DND-41 (cell line): ENCODE measurements at regions not wholly inside any gene's neighbourhood (a gene's known extent, or its start where the extent isn't known, plus 50 kb on each side); places are given as distances from the start of the nearest gene placed in this dataset.

Source experiments
- ATAC-seq: fragments of 200-7000 bp; cut with Tn5 transposase; 3 replicates; pipeline ENCODE4 v1.9.1; 2021; ENCODE audit warnings: low read depth; ENCODE audit not compliant: insufficient read depth
- DNase-seq: peaks from one replicate; pipeline ENCODE4 v3.0.0-alpha.2; 2020
- H2AFZ ChIP-seq: 2 replicates; pipeline ENCODE4 v1.6.0; 2012; ENCODE audit warnings: low read depth, low read length
- H3K27ac ChIP-seq: 2 replicates; pipeline ENCODE4 v1.5.1; 2012; ENCODE audit warnings: low read length, inconsistent platforms
- H3K27me3 ChIP-seq: fragments of 200-600 bp; sonication (generic); 2 replicates; pipeline ENCODE4 v1.6.0; 2012; ENCODE audit warnings: low read length, mild to moderate bottlenecking, inconsistent platforms; ENCODE audit not compliant: insufficient read depth, poor library complexity
- H3K36me3 ChIP-seq: 2 replicates; pipeline ENCODE4 v1.5.1; 2012; ENCODE audit warnings: low read length, inconsistent platforms; ENCODE audit not compliant: insufficient read depth
- H3K4me1 ChIP-seq: 2 replicates; pipeline ENCODE4 v1.5.1; 2012; ENCODE audit warnings: mild to moderate bottlenecking, low read length; ENCODE audit not compliant: insufficient read depth
- H3K4me2 ChIP-seq: 2 replicates; pipeline ENCODE4 v1.6.0; 2012; ENCODE audit warnings: mild to moderate bottlenecking, moderate library complexity, low read length, inconsistent platforms; ENCODE audit not compliant: insufficient read depth
- H3K4me3 ChIP-seq, 2 experiments: fragments of 200-600 bp in 1 of 2; shearing (Covaris generic) in 1 of 2; 2 replicates each; pipeline ENCODE4 v1.5.1; 2012 to 2016; ENCODE audit warnings: inconsistent platforms in 2 of 2, low read length in 2 of 2, mild to moderate bottlenecking in 2 of 2, low read depth in 1 of 2, moderate library complexity in 1 of 2
- H3K79me2 ChIP-seq: 2 replicates; pipeline ENCODE4 v1.6.0; 2012; ENCODE audit warnings: low read length, inconsistent platforms; ENCODE audit not compliant: insufficient read depth
- H3K9ac ChIP-seq: 2 replicates; pipeline ENCODE4 v1.6.0; 2012; ENCODE audit warnings: low read depth, mild to moderate bottlenecking, inconsistent platforms, low read length, moderate library complexity
- H3K9me3 ChIP-seq: 2 replicates; pipeline ENCODE4 v1.5.1; 2012; ENCODE audit warnings: low read length, moderate library complexity, mild to moderate bottlenecking, inconsistent platforms; ENCODE audit not compliant: insufficient read depth, severe bottlenecking
- H4K20me1 ChIP-seq: 2 replicates; pipeline ENCODE4 v1.6.0; 2012; ENCODE audit warnings: low read length; ENCODE audit not compliant: insufficient read depth
- EZH2 ChIP-seq: IDR thresholded peaks from 3 replicates; pipeline ENCODE4 v1.6.1; 2012; ENCODE audit warnings: borderline replicate concordance, low read depth, mild to moderate bottlenecking, moderate library complexity, low read length, inconsistent platforms; ENCODE audit not compliant: severe bottlenecking
- TF ChIP-seq, protein P1 (sequence below): IDR thresholded peaks from 2 replicates; pipeline ENCODE4 v1.5.1; 2012; ENCODE audit warnings: borderline replicate concordance, low read length, moderate library complexity, mild to moderate bottlenecking; ENCODE audit not compliant: poor library complexity, severe bottlenecking; ENCODE audit errors: extremely low read depth

DNA sequence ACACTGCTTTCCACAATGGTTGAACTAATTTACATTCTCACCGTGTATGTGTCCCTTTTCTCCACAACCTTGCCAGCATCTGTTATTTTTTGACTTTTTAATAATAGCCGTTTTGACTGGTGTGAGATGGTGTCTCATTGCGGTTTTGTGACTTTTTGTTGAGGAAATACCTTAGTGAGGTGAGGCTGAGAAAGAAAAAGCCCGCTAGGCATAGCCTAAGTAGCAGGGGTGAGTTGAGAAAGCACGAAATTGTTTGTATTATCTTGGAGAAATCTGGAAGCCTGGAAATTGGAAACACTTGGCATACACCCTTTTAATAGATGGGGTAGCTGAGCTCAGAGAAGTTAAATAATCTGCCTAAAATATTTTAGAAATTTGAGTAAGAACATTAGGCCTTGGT, 61.5 kb upstream of the CFAP161 start:
- DNase-seq: no peak

DNA sequence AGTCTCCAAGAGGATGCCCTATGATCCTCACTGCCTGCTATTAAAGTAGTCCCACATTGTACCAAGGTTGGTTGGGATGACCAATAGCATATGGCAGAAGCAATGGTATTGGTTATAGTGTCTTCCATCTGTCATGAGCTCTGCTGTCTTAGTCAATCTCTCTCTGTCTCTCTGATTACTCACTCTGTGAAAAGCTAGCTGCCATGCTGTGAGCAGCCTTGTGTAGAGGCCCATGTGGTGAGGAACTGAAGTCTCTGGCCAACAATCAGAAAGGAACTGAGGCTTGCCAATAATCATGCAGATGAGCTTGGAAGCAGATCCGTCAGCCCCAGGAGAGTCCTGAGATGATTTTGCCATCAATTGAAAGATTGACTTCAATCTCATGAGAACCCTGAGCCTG, 60.3 kb upstream of the CFAP161 start:
- Histone ChIP-seq H3K4me3 (no peak overlapping the region), H3K4me1 (peaks cover 27% of the 10 kb centered on the region), H3K79me2 (no peaks in the 10 kb centered on the region), H3K36me3 (no peaks in the 10 kb centered on the region), H3K27me3 (no peaks in the 10 kb centered on the region), H3K9ac (no peak overlapping the region), H3K9me3 (no peaks in the 10 kb centered on the region), H2AFZ (no peak overlapping the region), H3K4me2 (no peak overlapping the region), H3K27ac (no peak overlapping the region), H4K20me1 (no peaks in the 10 kb centered on the region)
- DNase-seq (no peak), ATAC-seq (no peak)
- no peak for TF ChIP-seq EZH2
- TF ChIP-seq, protein P1, sequence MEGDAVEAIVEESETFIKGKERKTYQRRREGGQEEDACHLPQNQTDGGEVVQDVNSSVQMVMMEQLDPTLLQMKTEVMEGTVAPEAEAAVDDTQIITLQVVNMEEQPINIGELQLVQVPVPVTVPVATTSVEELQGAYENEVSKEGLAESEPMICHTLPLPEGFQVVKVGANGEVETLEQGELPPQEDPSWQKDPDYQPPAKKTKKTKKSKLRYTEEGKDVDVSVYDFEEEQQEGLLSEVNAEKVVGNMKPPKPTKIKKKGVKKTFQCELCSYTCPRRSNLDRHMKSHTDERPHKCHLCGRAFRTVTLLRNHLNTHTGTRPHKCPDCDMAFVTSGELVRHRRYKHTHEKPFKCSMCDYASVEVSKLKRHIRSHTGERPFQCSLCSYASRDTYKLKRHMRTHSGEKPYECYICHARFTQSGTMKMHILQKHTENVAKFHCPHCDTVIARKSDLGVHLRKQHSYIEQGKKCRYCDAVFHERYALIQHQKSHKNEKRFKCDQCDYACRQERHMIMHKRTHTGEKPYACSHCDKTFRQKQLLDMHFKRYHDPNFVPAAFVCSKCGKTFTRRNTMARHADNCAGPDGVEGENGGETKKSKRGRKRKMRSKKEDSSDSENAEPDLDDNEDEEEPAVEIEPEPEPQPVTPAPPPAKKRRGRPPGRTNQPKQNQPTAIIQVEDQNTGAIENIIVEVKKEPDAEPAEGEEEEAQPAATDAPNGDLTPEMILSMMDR: no peak

More for the DNA sequence above, 61.5 kb upstream of the CFAP161 start:
- ATAC-seq: no peak
- H3K4me3 ChIP-seq: no peak overlapping the region
- H3K36me3 ChIP-seq: no peaks in the 10 kb centered on the region
- no peak overlapping the region for H3K9ac ChIP-seq
- H4K20me1 ChIP-seq: no peaks in the 10 kb centered on the region
- H3K4me1 ChIP-seq: peaks cover 27% of the 10 kb centered on the region
- no peak for TF ChIP-seq EZH2
- TF ChIP-seq, protein P1: no peak
- H3K4me2 ChIP-seq: no peak overlapping the region
- no peaks in the 10 kb centered on the region for H3K27me3 ChIP-seq
- H3K27ac ChIP-seq: no peak overlapping the region
- H3K79me2 ChIP-seq: no peaks in the 10 kb centered on the region
- no peaks in the 10 kb centered on the region for H3K9me3 ChIP-seq
- no peak overlapping the region for H2AFZ ChIP-seq

DNA sequence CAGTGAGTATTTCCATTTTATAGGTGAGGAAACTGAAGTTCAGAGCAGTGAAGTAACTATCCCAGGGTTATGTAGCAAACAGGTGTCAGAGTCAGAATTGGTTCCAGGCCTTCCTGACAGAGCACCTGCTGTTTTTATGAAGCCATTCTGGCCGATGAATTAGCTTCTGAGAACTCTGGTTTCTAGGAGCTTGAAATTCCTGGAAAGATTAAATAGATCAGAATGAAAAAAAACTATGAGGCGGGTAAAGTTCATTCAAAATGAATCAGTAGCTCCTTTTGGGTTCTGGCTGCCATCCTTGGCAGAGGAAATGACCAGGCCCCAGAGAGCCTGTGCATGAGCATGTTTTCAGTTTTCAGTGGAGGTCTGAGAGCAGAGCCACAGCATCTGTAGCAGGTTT, 59.3 kb upstream of the CFAP161 start:
- no peak for TF ChIP-seq EZH2
- TF ChIP-seq, protein P1: no peak
- Histone ChIP-seq H3K9me3 (no peaks in the 10 kb centered on the region), H3K79me2 (no peaks in the 10 kb centered on the region)

DNA sequence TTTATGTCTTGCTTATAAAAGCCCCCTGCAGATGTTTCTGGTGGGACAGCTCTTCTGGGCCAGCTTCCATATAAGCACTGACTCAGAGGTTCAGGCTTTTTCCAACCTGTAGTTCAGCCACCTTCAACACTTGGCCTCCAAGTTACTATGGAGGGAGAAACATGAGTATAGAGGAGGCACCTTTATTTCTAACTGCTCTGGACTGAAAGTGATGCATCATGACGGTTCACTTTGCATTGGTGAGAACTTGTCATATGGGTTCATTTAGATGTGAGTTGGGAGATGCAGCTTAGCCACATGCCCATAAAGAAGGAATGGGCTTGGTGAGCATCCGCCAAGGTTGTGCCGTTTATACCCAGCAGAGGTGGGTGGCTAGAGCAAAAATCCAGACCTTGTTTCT, 58.8 kb upstream of the CFAP161 start:
- peak; percentile 43 for ATAC-seq
- Histone ChIP-seq H3K9ac (no peak overlapping the region), H3K4me1 (peaks cover 27% of the 10 kb centered on the region), H3K36me3 (no peaks in the 10 kb centered on the region), H3K27me3 (no peaks in the 10 kb centered on the region), H3K27ac (no peak overlapping the region), H3K4me2 (no peak overlapping the region), H3K9me3 (no peaks in the 10 kb centered on the region), H4K20me1 (no peaks in the 10 kb centered on the region), H2AFZ (no peak overlapping the region), H3K79me2 (no peaks in the 10 kb centered on the region), H3K4me3 (no peak overlapping the region)
- TF ChIP-seq, protein P1: no peak
- no peak for DNase-seq

More for the DNA sequence above, 59.3 kb upstream of the CFAP161 start:
- DNase-seq (peak; percentile 48), ATAC-seq (peak; percentile 80)
- no peaks in the 10 kb centered on the region for H3K36me3 ChIP-seq
- peaks cover 27% of the 10 kb centered on the region for H3K4me1 ChIP-seq
- no peaks in the 10 kb centered on the region for H4K20me1 ChIP-seq
- H3K4me2 ChIP-seq: no peak overlapping the region
- H3K4me3 ChIP-seq: no peak overlapping the region
- no peaks in the 10 kb centered on the region for H3K27me3 ChIP-seq
- no peak overlapping the region for H3K9ac ChIP-seq
- no peak overlapping the region for H3K27ac ChIP-seq
- no peak overlapping the region for H2AFZ ChIP-seq
